HG03575 (cell line): ENCODE measurements at regions not wholly inside any gene's neighbourhood (a gene's known extent, or its start where the extent isn't known, plus 50 kb on each side); places are given as distances from the start of the nearest gene placed in this dataset.
"Not testable (repeated sequence)": the region's sequence is repeated elsewhere in the genome, so short reads cannot be mapped to it uniquely, and the experiment has no call there.

Experiments used
- ATAC-seq: cut with Tn5 transposase; IDR thresholded peaks from one replicate; pipeline ENCODE4 v1.9.1; 2021; ENCODE audit not compliant: unreplicated experiment, insufficient number of reproducible peaks, low FRiP score; ENCODE audit errors: extremely low read depth

GRCh38 chr3:88480822-88481221 lies 331.1 kb downstream of the C3orf38 start:
- no peak for ATAC-seq

GRCh38 chr3:88485001-88485400 lies 335.2 kb downstream of the C3orf38 start:
- no peak for ATAC-seq

GRCh38 chr3:88508818-88509217 lies 359.1 kb downstream of the C3orf38 start:
- ATAC-seq, result not testable (repeated sequence)

GRCh38 chr3:88509582-88509981 lies 359.8 kb downstream of the C3orf38 start:
- ATAC-seq, result no peak

GRCh38 chr3:88528494-88528893 lies 378.7 kb downstream of the C3orf38 start:
- no peak for ATAC-seq

- ATAC-seq, result no peak
Observed at GRCh38 chr3:88534534-88534933, 384.8 kb downstream of the C3orf38 start.

GRCh38 chr3:88535563-88535962 lies 385.8 kb downstream of the C3orf38 start:
- ATAC-seq, result no peak

GRCh38 chr3:88542916-88543315 lies 393.2 kb downstream of the C3orf38 start:
- ATAC-seq, result no peak

GRCh38 chr3:88572450-88572849 lies 422.7 kb downstream of the C3orf38 start:
- no peak for ATAC-seq

GRCh38 chr3:88573472-88573871 lies 423.7 kb downstream of the C3orf38 start:
- ATAC-seq, result no peak

GRCh38 chr3:88574146-88574545 lies 424.4 kb downstream of the C3orf38 start:
- ATAC-seq, result no peak

- no peak for ATAC-seq
Observed at GRCh38 chr3:88584451-88584850, 434.7 kb downstream of the C3orf38 start.

GRCh38 chr3:88586121-88586640 lies 436.4 kb downstream of the C3orf38 start:
- no peak for ATAC-seq

- ATAC-seq, result no peak
Observed at GRCh38 chr3:88589138-88589537, 439.4 kb downstream of the C3orf38 start.

GRCh38 chr3:88595026-88595425 lies 445.3 kb downstream of the C3orf38 start:
- no peak for ATAC-seq

- ATAC-seq, result no peak
Observed at GRCh38 chr3:88596451-88596850, 446.7 kb downstream of the C3orf38 start.

- no peak for ATAC-seq
Observed at GRCh38 chr3:88610820-88611219, 461.1 kb downstream of the C3orf38 start.

- no peak for ATAC-seq
Observed at GRCh38 chr3:88611826-88612326, 462.1 kb downstream of the C3orf38 start.

- ATAC-seq, result no peak
Observed at GRCh38 chr3:88616413-88616812, 466.7 kb downstream of the C3orf38 start.

- no peak for ATAC-seq
Observed at GRCh38 chr3:88617283-88617682, 467.5 kb downstream of the C3orf38 start.

GRCh38 chr3:88618021-88618645 lies 468.4 kb downstream of the C3orf38 start:
- no peak for ATAC-seq
